SK-N-SH (cell line): ENCODE measurements at regions not wholly inside any gene's neighbourhood (a gene's known extent, or its start where the extent isn't known, plus 50 kb on each side); places are given as distances from the start of the nearest gene placed in this dataset.

Experiments
- CTCF ChIA-PET: fragments of 300-600, 350-600 bp; formaldehyde crosslinking; extraction: SDS; loops from one replicate; lab custom pipeline; 2021; lab: Yijun Ruan, JAX
- POLR2A ChIA-PET: fragments of 350-600 bp; sonication (Branson Sonifier 250); formaldehyde crosslinking; extraction: SDS; loops from one replicate; lab custom pipeline; 2020; ENCODE audit warnings: antibody characterized with exemption, inconsistent platforms; lab: Yijun Ruan, JAX
- DNase-seq: peaks from one replicate; pipeline ENCODE4 v3.0.0; 2012
- H2AFZ ChIP-seq: fragments of 200-600 bp; sonication (generic); 2 replicates; pipeline ENCODE4 v1.8.1; 2016; ENCODE audit warnings: antibody characterized with exemption, mild to moderate bottlenecking, low read depth
- H3F3A ChIP-seq: fragments of 200-600 bp; sonication (generic); replicated peaks from 2 replicates; pipeline ENCODE3; 2016; ENCODE audit warnings: antibody characterized with exemption, mild to moderate bottlenecking; ENCODE audit not compliant: insufficient read depth
- H3K27ac ChIP-seq, 2 experiments: fragments of 200-500 bp in 1 of 2; fragments of 200-600 bp in 1 of 2; sonication (Bioruptor generic) in 1 of 2; sonication (generic), shearing (Covaris generic) in 1 of 2; 2 replicates each; pipeline versions ENCODE4 v1.5.1 to v1.6.1; 2014 to 2016; ENCODE audit warnings: low read depth in 2 of 2, inconsistent platforms in 1 of 2, low read length in 1 of 2, mild to moderate bottlenecking in 1 of 2, mixed read lengths in 1 of 2
- H3K27me3 ChIP-seq: fragments of 200-600 bp; sonication (generic), shearing (Covaris generic); 2 replicates; pipeline ENCODE4 v1.6.1; 2016; ENCODE audit warnings: mixed run types; ENCODE audit not compliant: insufficient read depth
- H3K36me3 ChIP-seq, 2 experiments: fragments of 200-500 bp in 1 of 2; fragments of 200-600 bp in 1 of 2; sonication (Bioruptor generic) in 1 of 2; sonication (generic) in 1 of 2; replicated peaks in 1 of 2; 2 replicates each; pipeline versions ENCODE3 to v1.5.1; 2014 to 2016; ENCODE audit warnings: low read length in 1 of 2, mild to moderate bottlenecking in 1 of 2; ENCODE audit not compliant: insufficient read depth in 2 of 2, control insufficient read depth in 1 of 2
- H3K4me1 ChIP-seq, 2 experiments: fragments of 200-500 bp in 1 of 2; fragments of 200-600 bp in 1 of 2; sonication (Bioruptor generic) in 1 of 2; sonication (generic), shearing (Covaris generic) in 1 of 2; 2 replicates each; pipeline versions ENCODE4 v1.5.1 to v1.6.1; 2014 to 2016; ENCODE audit warnings: low read depth in 1 of 2, low read length in 1 of 2, mixed run types in 1 of 2; ENCODE audit not compliant: insufficient read depth in 2 of 2, control insufficient read depth in 1 of 2
- H3K4me2 ChIP-seq: fragments of 200-600 bp; sonication (generic), shearing (Covaris generic); 2 replicates; pipeline ENCODE4 v1.6.1; 2017; ENCODE audit warnings: mixed run types
- H3K4me3 ChIP-seq, 2 experiments: fragments of 200-500 bp in 1 of 2; fragments of 200-600 bp in 1 of 2; sonication (Bioruptor generic) in 1 of 2; sonication (generic), shearing (Covaris generic) in 1 of 2; 2 replicates each; pipeline versions ENCODE4 v1.5.1 to v1.8.1; 2014 to 2016; ENCODE audit warnings: low read depth in 2 of 2, inconsistent platforms in 1 of 2, low read length in 1 of 2, mild to moderate bottlenecking in 1 of 2, mixed read lengths in 1 of 2, moderate library complexity in 1 of 2
- H3K79me2 ChIP-seq: fragments of 200-600 bp; sonication (generic); 2 replicates; pipeline ENCODE4 v1.8.1; 2017; ENCODE audit warnings: mild to moderate bottlenecking; ENCODE audit not compliant: insufficient read depth
- H3K9ac ChIP-seq: fragments of 200-600 bp; sonication (generic); 2 replicates; pipeline ENCODE4 v1.6.1; 2017; ENCODE audit warnings: mixed run types
- H3K9me2 ChIP-seq: fragments of 200-600 bp; sonication (generic); 2 replicates; pipeline ENCODE4 v1.6.1; 2017; ENCODE audit warnings: mixed run types
- H3K9me3 ChIP-seq: fragments of 200-600 bp; sonication (generic); 2 replicates; pipeline ENCODE4 v1.6.1; 2017; ENCODE audit warnings: mixed run types, mild to moderate bottlenecking, moderate library complexity
- H4K20me1 ChIP-seq: fragments of 200-600 bp; sonication (generic); 2 replicates; pipeline ENCODE4 v1.6.1; 2017; ENCODE audit warnings: mild to moderate bottlenecking, mixed run types; ENCODE audit not compliant: insufficient read depth
- EP300 ChIP-seq, 2 experiments: IDR thresholded peaks; 2 replicates each; pipeline versions ENCODE4 v1.4.0 to v1.6.1; 2012; ENCODE audit warnings: borderline replicate concordance in 1 of 2, low read depth in 1 of 2, low read length in 1 of 2
- FOXM1 ChIP-seq: IDR thresholded peaks from 2 replicates; pipeline ENCODE4 v1.4.0; 2012; ENCODE audit warnings: low read depth, mild to moderate bottlenecking
- GABPA ChIP-seq: IDR thresholded peaks from 2 replicates; pipeline ENCODE4 v1.4.0; 2012; ENCODE audit warnings: low read depth, mild to moderate bottlenecking
- JUND ChIP-seq: IDR thresholded peaks from 2 replicates; pipeline ENCODE4 v1.4.0; 2012
- MEF2A ChIP-seq: IDR thresholded peaks from 2 replicates; pipeline ENCODE4 v1.4.0; 2012; ENCODE audit warnings: low read depth, borderline replicate concordance
- MXI1 ChIP-seq: IDR thresholded peaks from 2 replicates; pipeline ENCODE4 v1.6.1; 2012; ENCODE audit warnings: mild to moderate bottlenecking, low read depth, low read length, improper control_type of control experiment
- NFIC ChIP-seq: IDR thresholded peaks from 2 replicates; pipeline ENCODE4 v1.4.0; 2012; ENCODE audit warnings: borderline replicate concordance
- POLR2AphosphoS5 ChIP-seq: IDR thresholded peaks from 2 replicates; pipeline ENCODE4 v1.6.1; 2012; ENCODE audit warnings: low read depth, low read length
- RAD21 ChIP-seq: IDR thresholded peaks from 2 replicates; pipeline ENCODE4 v1.6.1; 2012; ENCODE audit warnings: mild to moderate bottlenecking, low read length
- RCOR1 ChIP-seq: fragments of 150-350 bp; IDR thresholded peaks from 2 replicates; pipeline ENCODE4 v1.6.1; 2017; ENCODE audit warnings: antibody characterized with exemption, low read length
- SIN3A ChIP-seq: IDR thresholded peaks from 2 replicates; pipeline ENCODE4 v1.6.1; 2012; ENCODE audit warnings: low read depth, mild to moderate bottlenecking, low read length, moderate library complexity, borderline replicate concordance
- SMC3 ChIP-seq: IDR thresholded peaks from 2 replicates; pipeline ENCODE4 v1.6.1; 2012; ENCODE audit warnings: low read depth, low read length, improper control_type of control experiment
- TAF1 ChIP-seq: IDR thresholded peaks from 2 replicates; pipeline ENCODE4 v1.6.1; 2012; ENCODE audit warnings: low read depth, mild to moderate bottlenecking, low read length, moderate library complexity, borderline replicate concordance
- WGBS: methylation state at CpG from one replicate; pipeline ENCODE4 v1.1.6; 2017; ENCODE audit warnings: low lambda C conversion rate; 5-methylcytosine and 5-hydroxymethylcytosine counted together
- TF ChIP-seq, protein P1 (sequence below): fragments of 200-600 bp; sonication (generic); IDR thresholded peaks from 2 replicates; pipeline ENCODE4 v1.6.1; 2017; ENCODE audit warnings: antibody characterized with exemption, mild to moderate bottlenecking, moderate library complexity
- TF ChIP-seq, protein P2 (sequence below): fragments of 150-350 bp; IDR thresholded peaks from 2 replicates; pipeline ENCODE4 v1.6.1; 2017; ENCODE audit warnings: antibody characterized with exemption, low read length, low read depth, borderline replicate concordance
- TF ChIP-seq, protein P3 (sequence below): IDR thresholded peaks from 2 replicates; pipeline ENCODE4; 2012
- TF ChIP-seq, protein P4 (sequence below): IDR thresholded peaks from 2 replicates; pipeline ENCODE4 v1.4.0; 2012; ENCODE audit warnings: low read depth

DNA sequence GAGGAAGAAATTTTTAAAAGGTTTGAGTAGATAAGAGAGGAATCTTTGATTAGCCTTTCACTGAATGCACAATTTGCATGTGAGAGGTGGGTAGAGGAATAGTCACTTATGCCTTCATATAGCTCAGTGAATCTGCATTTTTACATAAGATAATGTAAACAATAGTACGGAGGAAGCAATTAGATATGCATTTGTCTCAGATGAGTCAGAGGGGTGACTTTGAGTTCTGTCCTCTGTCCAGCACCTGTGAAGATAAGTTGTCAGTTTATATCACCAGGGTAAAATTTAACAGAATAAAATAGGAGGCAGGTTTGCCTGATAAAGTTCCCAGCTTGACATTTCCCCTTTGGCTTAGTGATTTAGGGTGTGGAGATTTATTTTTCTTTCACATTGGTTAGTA is 841.9 kb downstream of the PCDH18 start:
- 20% methylated on average over 1 of the region's 1 CpG for WGBS
- no peak overlapping the region for H2AFZ ChIP-seq
- ChIA-PET POLR2A (no interaction called here), CTCF (interaction anchor here (1.1 to 1.6 kb wide), 2 partner anchors 13 to 174 kb away, joined by 3 to 5 read pairs; no protein-coding TSS in a partner anchor)
- H3K4me3 ChIP-seq, result no peak overlapping the region
- no peak overlapping the region for H3K27ac ChIP-seq
- H3K9me2 ChIP-seq, result no peaks in the 10 kb centered on the region
- H3K36me3 ChIP-seq, result no peaks in the 10 kb centered on the region
- no peaks in the 10 kb centered on the region for H3K4me1 ChIP-seq
- no peaks in the 10 kb centered on the region for H3F3A ChIP-seq
- H3K4me2 ChIP-seq, result no peak overlapping the region
- TF ChIP-seq MEF2A, result no peak
- TF ChIP-seq SIN3A, result no peak
- no peak for TF ChIP-seq POLR2AphosphoS5
- TF ChIP-seq RCOR1, result no peak
- TF ChIP-seq FOXM1, result no peak
- no peak for TF ChIP-seq RAD21
- no peak for TF ChIP-seq JUND
- TF ChIP-seq TAF1, result no peak
- TF ChIP-seq MXI1, result no peak
- TF ChIP-seq, protein P1, sequence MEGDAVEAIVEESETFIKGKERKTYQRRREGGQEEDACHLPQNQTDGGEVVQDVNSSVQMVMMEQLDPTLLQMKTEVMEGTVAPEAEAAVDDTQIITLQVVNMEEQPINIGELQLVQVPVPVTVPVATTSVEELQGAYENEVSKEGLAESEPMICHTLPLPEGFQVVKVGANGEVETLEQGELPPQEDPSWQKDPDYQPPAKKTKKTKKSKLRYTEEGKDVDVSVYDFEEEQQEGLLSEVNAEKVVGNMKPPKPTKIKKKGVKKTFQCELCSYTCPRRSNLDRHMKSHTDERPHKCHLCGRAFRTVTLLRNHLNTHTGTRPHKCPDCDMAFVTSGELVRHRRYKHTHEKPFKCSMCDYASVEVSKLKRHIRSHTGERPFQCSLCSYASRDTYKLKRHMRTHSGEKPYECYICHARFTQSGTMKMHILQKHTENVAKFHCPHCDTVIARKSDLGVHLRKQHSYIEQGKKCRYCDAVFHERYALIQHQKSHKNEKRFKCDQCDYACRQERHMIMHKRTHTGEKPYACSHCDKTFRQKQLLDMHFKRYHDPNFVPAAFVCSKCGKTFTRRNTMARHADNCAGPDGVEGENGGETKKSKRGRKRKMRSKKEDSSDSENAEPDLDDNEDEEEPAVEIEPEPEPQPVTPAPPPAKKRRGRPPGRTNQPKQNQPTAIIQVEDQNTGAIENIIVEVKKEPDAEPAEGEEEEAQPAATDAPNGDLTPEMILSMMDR, result no peak
- TF ChIP-seq NFIC, result no peak
- no peak for TF ChIP-seq SMC3
- no peak for TF ChIP-seq GABPA
- TF ChIP-seq, protein P2, sequence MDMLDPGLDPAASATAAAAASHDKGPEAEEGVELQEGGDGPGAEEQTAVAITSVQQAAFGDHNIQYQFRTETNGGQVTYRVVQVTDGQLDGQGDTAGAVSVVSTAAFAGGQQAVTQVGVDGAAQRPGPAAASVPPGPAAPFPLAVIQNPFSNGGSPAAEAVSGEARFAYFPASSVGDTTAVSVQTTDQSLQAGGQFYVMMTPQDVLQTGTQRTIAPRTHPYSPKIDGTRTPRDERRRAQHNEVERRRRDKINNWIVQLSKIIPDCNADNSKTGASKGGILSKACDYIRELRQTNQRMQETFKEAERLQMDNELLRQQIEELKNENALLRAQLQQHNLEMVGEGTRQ, result no peak
- TF ChIP-seq, protein P3, sequence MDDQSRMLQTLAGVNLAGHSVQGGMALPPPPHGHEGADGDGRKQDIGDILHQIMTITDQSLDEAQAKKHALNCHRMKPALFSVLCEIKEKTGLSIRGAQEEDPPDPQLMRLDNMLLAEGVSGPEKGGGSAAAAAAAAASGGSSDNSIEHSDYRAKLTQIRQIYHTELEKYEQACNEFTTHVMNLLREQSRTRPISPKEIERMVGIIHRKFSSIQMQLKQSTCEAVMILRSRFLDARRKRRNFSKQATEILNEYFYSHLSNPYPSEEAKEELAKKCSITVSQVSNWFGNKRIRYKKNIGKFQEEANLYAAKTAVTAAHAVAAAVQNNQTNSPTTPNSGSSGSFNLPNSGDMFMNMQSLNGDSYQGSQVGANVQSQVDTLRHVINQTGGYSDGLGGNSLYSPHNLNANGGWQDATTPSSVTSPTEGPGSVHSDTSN, result no peak
- TF ChIP-seq, protein P4, sequence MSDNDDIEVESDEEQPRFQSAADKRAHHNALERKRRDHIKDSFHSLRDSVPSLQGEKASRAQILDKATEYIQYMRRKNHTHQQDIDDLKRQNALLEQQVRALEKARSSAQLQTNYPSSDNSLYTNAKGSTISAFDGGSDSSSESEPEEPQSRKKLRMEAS, result no peak
- TF ChIP-seq EP300 (IDR thresholded peaks at IDR 0.05; ENCODE audit: borderline replicate concordance in 1 of 2, low read depth in 1 of 2, low read length in 1 of 2), result no peak
- no peaks in the 10 kb centered on the region for H3K9me3 ChIP-seq
- no peaks in the 10 kb centered on the region for H4K20me1 ChIP-seq
- DNase-seq, result no peak
- no peak overlapping the region for H3K9ac ChIP-seq
- no peaks in the 10 kb centered on the region for H3K27me3 ChIP-seq
- no peaks in the 10 kb centered on the region for H3K79me2 ChIP-seq
